Neutrophil (primary cell): ENCODE measurements at regions not wholly inside any gene's neighbourhood (a gene's known extent, or its start where the extent isn't known, plus 50 kb on each side); places are given as distances from the start of the nearest gene placed in this dataset.

ENCODE experiments used
- H3K27ac ChIP-seq: fragments of 200-600 bp; sonication (generic); 2 replicates; pipeline ENCODE4 v1.5.1; 2016; ENCODE audit warnings: mild to moderate bottlenecking, moderate library complexity
- H3K27me3 ChIP-seq: fragments of 200-600 bp; sonication (generic); 2 replicates; pipeline ENCODE4 v1.6.0; 2016; ENCODE audit warnings: mild to moderate bottlenecking
- H3K36me3 ChIP-seq: fragments of 200-600 bp; sonication (generic); 2 replicates; pipeline ENCODE4 v1.5.1; 2017
- H3K4me1 ChIP-seq, 2 experiments: fragments of 200-600 bp in 1 of 2; sonication (generic) in 1 of 2; 1 replicate in 1 of 2; 2 replicates in 1 of 2; pipeline versions ENCODE4 v1.5.1 to v1.6.1; 2013 to 2016; ENCODE audit warnings: low read depth in 1 of 2, low read length in 1 of 2, mild to moderate bottlenecking in 1 of 2, moderate library complexity in 1 of 2; ENCODE audit not compliant: control insufficient read depth in 1 of 2, insufficient read depth in 1 of 2
- H3K4me3 ChIP-seq, 2 experiments: fragments of 200-600 bp in 1 of 2; sonication (generic) in 1 of 2; 1 replicate in 1 of 2; 2 replicates in 1 of 2; pipeline ENCODE4 v1.5.1; 2013 to 2016; ENCODE audit warnings: low read depth in 1 of 2, low read length in 1 of 2, mild to moderate bottlenecking in 1 of 2, moderate library complexity in 1 of 2
- H3K9me3 ChIP-seq: fragments of 200-600 bp; sonication (generic); 2 replicates; pipeline ENCODE4 v1.5.1; 2016
- TF ChIP-seq, protein P1 (sequence below): fragments of 200-600 bp; sonication (generic); IDR thresholded peaks from 2 replicates; pipeline ENCODE4 v1.5.1; 2016; ENCODE audit warnings: antibody characterized with exemption

GRCh38 chr1:47643306-47644211, 205.7 kb downstream of the FOXD2 start:
- Histone ChIP-seq H3K27ac (no peak overlapping the region), H3K4me1 (no peaks in the 10 kb centered on the region), H3K36me3 (no peaks in the 10 kb centered on the region), H3K27me3 (peaks cover 8% of the 10 kb centered on the region), H3K9me3 (no peaks in the 10 kb centered on the region), H3K4me3 (no peak overlapping the region)
- TF ChIP-seq, protein P1, sequence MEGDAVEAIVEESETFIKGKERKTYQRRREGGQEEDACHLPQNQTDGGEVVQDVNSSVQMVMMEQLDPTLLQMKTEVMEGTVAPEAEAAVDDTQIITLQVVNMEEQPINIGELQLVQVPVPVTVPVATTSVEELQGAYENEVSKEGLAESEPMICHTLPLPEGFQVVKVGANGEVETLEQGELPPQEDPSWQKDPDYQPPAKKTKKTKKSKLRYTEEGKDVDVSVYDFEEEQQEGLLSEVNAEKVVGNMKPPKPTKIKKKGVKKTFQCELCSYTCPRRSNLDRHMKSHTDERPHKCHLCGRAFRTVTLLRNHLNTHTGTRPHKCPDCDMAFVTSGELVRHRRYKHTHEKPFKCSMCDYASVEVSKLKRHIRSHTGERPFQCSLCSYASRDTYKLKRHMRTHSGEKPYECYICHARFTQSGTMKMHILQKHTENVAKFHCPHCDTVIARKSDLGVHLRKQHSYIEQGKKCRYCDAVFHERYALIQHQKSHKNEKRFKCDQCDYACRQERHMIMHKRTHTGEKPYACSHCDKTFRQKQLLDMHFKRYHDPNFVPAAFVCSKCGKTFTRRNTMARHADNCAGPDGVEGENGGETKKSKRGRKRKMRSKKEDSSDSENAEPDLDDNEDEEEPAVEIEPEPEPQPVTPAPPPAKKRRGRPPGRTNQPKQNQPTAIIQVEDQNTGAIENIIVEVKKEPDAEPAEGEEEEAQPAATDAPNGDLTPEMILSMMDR = no peak

GRCh38 chr1:47644212-47644573, 206.3 kb downstream of the FOXD2 start:
- Histone ChIP-seq H3K27me3 (peaks cover 7% of the 10 kb centered on the region), H3K27ac (no peak overlapping the region), H3K4me3 (no peak overlapping the region), H3K9me3 (no peaks in the 10 kb centered on the region), H3K4me1 (no peaks in the 10 kb centered on the region), H3K36me3 (no peaks in the 10 kb centered on the region)
- TF ChIP-seq, protein P1 = no peak

DNA sequence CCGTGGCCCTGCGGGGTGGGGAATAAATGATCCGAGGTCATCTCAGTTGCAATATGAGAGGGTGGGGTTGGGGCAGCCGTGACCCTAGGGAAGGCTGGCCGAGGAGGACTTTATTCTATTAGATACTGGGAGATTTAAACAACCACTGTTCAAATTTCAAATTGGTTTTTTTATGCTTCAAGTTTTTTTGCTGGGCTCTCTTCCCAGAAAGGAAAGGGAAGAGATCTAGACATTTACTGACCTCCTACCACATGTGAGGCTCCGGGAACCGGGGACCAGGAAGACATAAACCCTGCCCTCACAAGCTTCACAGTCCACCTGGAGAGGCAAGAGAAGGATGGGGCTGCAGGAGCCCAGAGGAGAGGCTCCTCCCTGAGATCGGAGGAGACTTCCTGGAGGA, 207.3 kb downstream of the FOXD2 start:
- Histone ChIP-seq H3K4me3 (no peak overlapping the region), H3K4me1 (no peaks in the 10 kb centered on the region), H3K9me3 (no peaks in the 10 kb centered on the region), H3K27me3 (no peaks in the 10 kb centered on the region), H3K27ac (no peak overlapping the region), H3K36me3 (no peaks in the 10 kb centered on the region)
- TF ChIP-seq, protein P1 = no peak

DNA sequence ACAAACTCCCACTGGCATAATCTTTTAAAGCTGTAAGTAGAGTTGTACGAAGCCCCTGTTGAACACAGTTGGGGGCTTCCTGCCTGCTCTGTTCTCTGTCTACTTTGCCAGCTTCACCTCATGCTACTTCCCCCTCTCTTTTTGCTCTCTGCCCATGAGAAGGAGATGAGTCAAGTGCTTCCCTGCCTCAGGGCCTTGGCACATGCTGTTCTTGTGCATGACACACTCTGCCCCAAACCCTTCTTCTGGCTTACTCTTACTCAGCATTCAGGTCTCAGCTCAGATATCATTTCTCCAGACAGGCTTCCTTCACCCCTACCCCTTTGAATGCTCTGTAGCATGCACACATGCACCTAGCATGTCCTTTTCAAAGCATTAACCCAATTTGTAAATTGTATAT, 208.8 kb downstream of the FOXD2 start:
- no peaks in the 10 kb centered on the region for H3K27me3 ChIP-seq
- TF ChIP-seq, protein P1 = no peak
- H3K4me1 ChIP-seq = no peaks in the 10 kb centered on the region
- no peak overlapping the region for H3K4me3 ChIP-seq
- H3K27ac ChIP-seq = no peak overlapping the region
- no peaks in the 10 kb centered on the region for H3K36me3 ChIP-seq
- H3K9me3 ChIP-seq = no peaks in the 10 kb centered on the region

DNA sequence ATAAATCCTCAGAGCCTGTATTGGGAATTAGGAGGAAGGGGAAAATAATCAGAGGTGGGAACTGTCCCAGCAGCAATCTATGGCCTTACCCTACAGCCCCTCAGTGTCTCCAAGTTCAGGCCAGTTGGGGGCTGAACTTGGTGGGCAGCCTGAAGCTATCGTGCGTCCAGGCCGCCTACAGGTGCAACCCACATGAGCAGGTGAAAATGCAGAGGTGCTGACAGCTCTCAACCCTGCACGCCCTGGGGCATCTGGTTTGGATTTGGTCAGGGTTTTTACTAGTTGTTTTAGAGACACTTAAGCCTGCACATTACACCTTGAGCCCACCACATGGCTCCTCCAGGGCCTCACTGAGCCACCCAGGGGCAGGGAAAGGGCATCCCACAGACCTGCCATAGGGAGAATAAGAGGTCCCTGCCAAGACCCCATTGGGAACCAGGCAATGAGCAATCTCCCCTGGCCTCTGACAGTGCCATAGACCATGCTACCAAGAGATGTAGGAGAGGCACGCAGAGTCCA, 209.5 kb downstream of the FOXD2 start:
- TF ChIP-seq, protein P1 = no peak
- H3K36me3 ChIP-seq = no peaks in the 10 kb centered on the region
- no peaks in the 10 kb centered on the region for H3K9me3 ChIP-seq
- H3K4me3 ChIP-seq = no peak overlapping the region
- H3K27ac ChIP-seq = no peak overlapping the region
- no peaks in the 10 kb centered on the region for H3K27me3 ChIP-seq
- H3K4me1 ChIP-seq = no peaks in the 10 kb centered on the region
